ENCODE measurements at regions not wholly inside any gene's neighbourhood (a gene's known extent, or its start where the extent isn't known, plus 50 kb on each side); places are given as distances from the start of the nearest gene placed in this dataset.

DNA sequence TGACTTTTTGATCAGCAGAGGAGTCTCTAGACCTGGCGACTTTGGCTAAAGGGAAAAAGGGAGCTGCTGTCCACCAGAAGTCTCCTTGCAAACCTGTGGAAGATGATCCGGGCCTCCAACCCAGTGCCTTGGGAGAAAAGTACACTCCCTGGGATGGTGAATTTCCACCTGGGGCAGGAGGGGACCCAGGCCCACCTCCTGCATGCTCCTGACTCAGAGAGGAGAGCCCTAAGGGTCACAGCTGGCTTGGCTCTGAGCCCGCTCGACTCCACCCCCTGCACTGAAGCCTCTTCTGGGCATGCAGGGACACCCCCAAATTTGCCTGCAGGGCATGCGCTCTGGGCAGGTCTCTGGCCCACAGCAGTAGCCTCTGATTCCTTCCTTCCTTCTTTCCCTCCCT is 66.5 kb downstream of the PDCL3 start:
- TF ChIP-seq, protein P1, sequence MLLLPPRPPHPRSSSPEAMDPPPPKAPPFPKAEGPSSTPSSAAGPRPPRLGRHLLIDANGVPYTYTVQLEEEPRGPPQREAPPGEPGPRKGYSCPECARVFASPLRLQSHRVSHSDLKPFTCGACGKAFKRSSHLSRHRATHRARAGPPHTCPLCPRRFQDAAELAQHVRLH (tag by site-specific recombination; IDR thresholded peaks at IDR 0.05): no peak
- TF ChIP-seq ZNF473 (tag by site-specific recombination; IDR thresholded peaks at IDR 0.05) (no peak), SETDB1 (IDR thresholded peaks at IDR 0.05; ENCODE audit: insufficient read length, low read length) (no peak), ZNF324 (tag by site-specific recombination; IDR thresholded peaks at IDR 0.05) (no peak), ZNF37A (tag by site-specific recombination; IDR thresholded peaks at IDR 0.05) (no peak), HOXD13 (CRISPR knock-in tag; IDR thresholded peaks at IDR 0.05; ENCODE audit: borderline replicate concordance) (no peak), OVOL3 (tag by site-specific recombination; IDR thresholded peaks at IDR 0.05) (no peak), ZNF350 (tag by site-specific recombination; IDR thresholded peaks at IDR 0.05) (no peak), ZNF114 (tag by site-specific recombination; IDR thresholded peaks at IDR 0.05) (no peak), ZFP3 (tag by site-specific recombination; IDR thresholded peaks at IDR 0.05; ENCODE audit: low read depth) (no peak), ZBTB48 (tag by site-specific recombination; IDR thresholded peaks at IDR 0.05) (no peak), BCL11B (tag by site-specific recombination; IDR thresholded peaks at IDR 0.05; ENCODE audit: low read depth) (no peak), ZNF530 (tag by site-specific recombination; IDR thresholded peaks at IDR 0.05; ENCODE audit: low read depth) (no peak), ZNF366 (tag by site-specific recombination; conservative IDR thresholded peaks at IDR 0.05) (no peak), GLI2 (tag by site-specific recombination; IDR thresholded peaks at IDR 0.05; ENCODE audit: borderline replicate concordance, low read depth) (no peak), ZNF426 (tag by site-specific recombination; IDR thresholded peaks at IDR 0.05) (no peak)
- TF ChIP-seq, protein P2, sequence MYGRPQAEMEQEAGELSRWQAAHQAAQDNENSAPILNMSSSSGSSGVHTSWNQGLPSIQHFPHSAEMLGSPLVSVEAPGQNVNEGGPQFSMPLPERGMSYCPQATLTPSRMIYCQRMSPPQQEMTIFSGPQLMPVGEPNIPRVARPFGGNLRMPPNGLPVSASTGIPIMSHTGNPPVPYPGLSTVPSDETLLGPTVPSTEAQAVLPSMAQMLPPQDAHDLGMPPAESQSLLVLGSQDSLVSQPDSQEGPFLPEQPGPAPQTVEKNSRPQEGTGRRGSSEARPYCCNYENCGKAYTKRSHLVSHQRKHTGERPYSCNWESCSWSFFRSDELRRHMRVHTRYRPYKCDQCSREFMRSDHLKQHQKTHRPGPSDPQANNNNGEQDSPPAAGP (tag by site-specific recombination; IDR thresholded peaks at IDR 0.05): no peak
- POLR2A ChIA-PET: no interaction called here
- CTCF ChIA-PET: interaction anchor here (0.6 kb wide), 1 partner anchor 182 kb away, joined by 3 read pairs; no protein-coding TSS in a partner anchor
- no peaks in the 10 kb centered on the region for H3K9me3 ChIP-seq (ENCODE audit: control insufficient read depth, insufficient read depth, low read depth, low read length)
- no peaks in the 10 kb centered on the region for H3K36me3 ChIP-seq (ENCODE audit: control insufficient read depth in 2 of 2, insufficient read depth in 1 of 2, low read length in 2 of 2)
- no peaks in the 10 kb centered on the region for H3K4me1 ChIP-seq (ENCODE audit: control insufficient read depth, insufficient read depth, low read length)
- no peak overlapping the region for H3K27ac ChIP-seq (ENCODE audit: extremely low read depth, low read depth, low read length)
- H3K4me3 ChIP-seq (ENCODE audit: low read depth, low read length): no peak overlapping the region

DNA sequence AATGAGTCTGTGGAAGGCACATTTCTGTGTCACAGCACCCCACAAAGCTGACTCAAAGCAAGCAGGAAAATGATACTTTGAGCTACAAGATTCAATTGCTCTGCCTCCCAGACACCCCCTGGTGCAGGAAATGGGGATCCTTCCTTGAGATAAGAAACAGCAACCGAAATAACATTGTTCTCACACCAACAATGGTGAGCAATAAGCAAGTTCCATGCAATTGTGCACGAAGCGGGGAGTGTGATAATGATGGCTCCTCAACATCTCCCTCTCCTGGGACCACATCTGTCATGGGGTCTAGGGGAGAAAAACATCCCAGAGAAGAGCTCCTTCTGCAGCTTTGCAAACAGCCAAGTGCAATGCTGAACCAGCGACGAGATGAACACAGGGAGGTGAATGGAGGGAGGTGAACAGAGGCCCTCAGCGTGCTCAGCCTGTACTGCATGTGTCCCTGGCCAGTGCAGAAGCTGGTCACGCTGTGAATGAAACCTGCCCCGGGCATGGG is 67.7 kb downstream of the PDCL3 start:
- CTCF ChIA-PET: interaction anchor here (1.1 kb wide), 1 partner anchor 20 kb away, joined by 4 read pairs; no protein-coding TSS in a partner anchor
- Histone ChIP-seq H3K27ac (ENCODE audit: extremely low read depth, low read depth, low read length) (no peak overlapping the region), H3K36me3 (ENCODE audit: control insufficient read depth in 2 of 2, insufficient read depth in 1 of 2, low read length in 2 of 2) (no peaks in the 10 kb centered on the region), H3K4me3 (ENCODE audit: low read depth, low read length) (no peak overlapping the region), H3K9me3 (ENCODE audit: control insufficient read depth, insufficient read depth, low read depth, low read length) (no peaks in the 10 kb centered on the region), H3K4me1 (ENCODE audit: control insufficient read depth, insufficient read depth, low read length) (no peaks in the 10 kb centered on the region)
- POLR2A ChIA-PET: no interaction called here
- TF ChIP-seq, protein P3, sequence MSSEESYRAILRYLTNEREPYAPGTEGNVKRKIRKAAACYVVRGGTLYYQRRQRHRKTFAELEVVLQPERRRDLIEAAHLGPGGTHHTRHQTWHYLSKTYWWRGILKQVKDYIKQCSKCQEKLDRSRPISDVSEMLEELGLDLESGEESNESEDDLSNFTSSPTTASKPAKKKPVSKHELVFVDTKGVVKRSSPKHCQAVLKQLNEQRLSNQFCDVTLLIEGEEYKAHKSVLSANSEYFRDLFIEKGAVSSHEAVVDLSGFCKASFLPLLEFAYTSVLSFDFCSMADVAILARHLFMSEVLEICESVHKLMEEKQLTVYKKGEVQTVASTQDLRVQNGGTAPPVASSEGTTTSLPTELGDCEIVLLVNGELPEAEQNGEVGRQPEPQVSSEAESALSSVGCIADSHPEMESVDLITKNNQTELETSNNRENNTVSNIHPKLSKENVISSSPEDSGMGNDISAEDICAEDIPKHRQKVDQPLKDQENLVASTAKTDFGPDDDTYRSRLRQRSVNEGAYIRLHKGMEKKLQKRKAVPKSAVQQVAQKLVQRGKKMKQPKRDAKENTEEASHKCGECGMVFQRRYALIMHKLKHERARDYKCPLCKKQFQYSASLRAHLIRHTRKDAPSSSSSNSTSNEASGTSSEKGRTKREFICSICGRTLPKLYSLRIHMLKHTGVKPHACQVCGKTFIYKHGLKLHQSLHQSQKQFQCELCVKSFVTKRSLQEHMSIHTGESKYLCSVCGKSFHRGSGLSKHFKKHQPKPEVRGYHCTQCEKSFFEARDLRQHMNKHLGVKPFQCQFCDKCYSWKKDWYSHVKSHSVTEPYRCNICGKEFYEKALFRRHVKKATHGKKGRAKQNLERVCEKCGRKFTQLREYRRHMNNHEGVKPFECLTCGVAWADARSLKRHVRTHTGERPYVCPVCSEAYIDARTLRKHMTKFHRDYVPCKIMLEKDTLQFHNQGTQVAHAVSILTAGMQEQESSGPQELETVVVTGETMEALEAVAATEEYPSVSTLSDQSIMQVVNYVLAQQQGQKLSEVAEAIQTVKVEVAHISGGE (tag by site-specific recombination; conservative IDR thresholded peaks at IDR 0.05; ENCODE audit: low read depth): no peak
- TF ChIP-seq ZNF311 (tag by site-specific recombination; IDR thresholded peaks at IDR 0.05; ENCODE audit: borderline replicate concordance) (no peak), IKZF3 (tag by site-specific recombination; IDR thresholded peaks at IDR 0.05) (no peak), ZNF426 (tag by site-specific recombination; IDR thresholded peaks at IDR 0.05) (no peak), ZNF335 (tag by site-specific recombination; conservative IDR thresholded peaks at IDR 0.05) (no peak), ZNF530 (tag by site-specific recombination; IDR thresholded peaks at IDR 0.05; ENCODE audit: low read depth) (no peak), ZNF423 (tag by site-specific recombination; IDR thresholded peaks at IDR 0.05) (no peak), ZNF830 (tag by site-specific recombination; IDR thresholded peaks at IDR 0.05; ENCODE audit: low read depth) (no peak), ZNF404 (tag by site-specific recombination; IDR thresholded peaks at IDR 0.05) (no peak), ZFP69B (tag by site-specific recombination; IDR thresholded peaks at IDR 0.05) (no peak), ZBTB21 (tag by site-specific recombination; IDR thresholded peaks at IDR 0.05) (no peak), SCRT1 (tag by site-specific recombination; IDR thresholded peaks at IDR 0.05; ENCODE audit: borderline replicate concordance) (no peak)
- TF ChIP-seq, protein P4, sequence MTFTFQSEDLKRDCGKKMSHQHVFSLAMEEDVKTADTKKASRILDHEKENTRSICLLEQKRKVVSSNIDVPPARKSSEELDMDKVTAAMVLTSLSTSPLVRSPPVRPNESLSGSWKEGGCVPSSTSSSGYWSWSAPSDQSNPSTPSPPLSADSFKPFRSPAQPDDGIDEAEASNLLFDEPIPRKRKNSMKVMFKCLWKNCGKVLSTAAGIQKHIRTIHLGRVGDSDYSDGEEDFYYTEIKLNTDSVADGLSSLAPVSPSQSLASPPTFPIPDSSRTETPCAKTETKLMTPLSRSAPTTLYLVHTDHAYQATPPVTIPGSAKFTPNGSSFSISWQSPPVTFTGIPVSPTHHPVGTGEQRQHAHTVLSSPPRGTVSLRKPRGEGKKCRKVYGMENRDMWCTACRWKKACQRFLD (tag by site-specific recombination; IDR thresholded peaks at IDR 0.05): no peak
- TF ChIP-seq, protein P5, sequence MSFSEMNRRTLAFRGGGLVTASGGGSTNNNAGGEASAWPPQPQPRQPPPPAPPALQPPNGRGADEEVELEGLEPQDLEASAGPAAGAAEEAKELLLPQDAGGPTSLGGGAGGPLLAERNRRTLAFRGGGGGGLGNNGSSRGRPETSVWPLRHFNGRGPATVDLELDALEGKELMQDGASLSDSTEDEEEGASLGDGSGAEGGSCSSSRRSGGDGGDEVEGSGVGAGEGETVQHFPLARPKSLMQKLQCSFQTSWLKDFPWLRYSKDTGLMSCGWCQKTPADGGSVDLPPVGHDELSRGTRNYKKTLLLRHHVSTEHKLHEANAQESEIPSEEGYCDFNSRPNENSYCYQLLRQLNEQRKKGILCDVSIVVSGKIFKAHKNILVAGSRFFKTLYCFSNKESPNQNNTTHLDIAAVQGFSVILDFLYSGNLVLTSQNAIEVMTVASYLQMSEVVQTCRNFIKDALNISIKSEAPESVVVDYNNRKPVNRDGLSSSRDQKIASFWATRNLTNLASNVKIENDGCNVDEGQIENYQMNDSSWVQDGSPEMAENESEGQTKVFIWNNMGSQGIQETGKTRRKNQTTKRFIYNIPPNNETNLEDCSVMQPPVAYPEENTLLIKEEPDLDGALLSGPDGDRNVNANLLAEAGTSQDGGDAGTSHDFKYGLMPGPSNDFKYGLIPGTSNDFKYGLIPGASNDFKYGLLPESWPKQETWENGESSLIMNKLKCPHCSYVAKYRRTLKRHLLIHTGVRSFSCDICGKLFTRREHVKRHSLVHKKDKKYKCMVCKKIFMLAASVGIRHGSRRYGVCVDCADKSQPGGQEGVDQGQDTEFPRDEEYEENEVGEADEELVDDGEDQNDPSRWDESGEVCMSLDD (tag by site-specific recombination; IDR thresholded peaks at IDR 0.05): no peak

Data from HEK293 (cell line).